MM.1S (cell line): ENCODE measurements at regions not wholly inside any gene's neighbourhood (a gene's known extent, or its start where the extent isn't known, plus 50 kb on each side); places are given as distances from the start of the nearest gene placed in this dataset.

ENCODE experiments used
- DNase-seq: peaks from one replicate; pipeline ENCODE4 v3.0.0-alpha.2; 2015
- H2AFZ ChIP-seq: fragments of 300-600 bp; sonication (generic); 2 replicates; pipeline ENCODE4 v1.6.0; 2016; ENCODE audit warnings: antibody characterized with exemption, low read length
- H3F3A ChIP-seq: fragments of 300-600 bp; sonication (generic); 2 replicates; pipeline ENCODE4 v1.6.1; 2016; ENCODE audit warnings: mild to moderate bottlenecking, antibody characterized with exemption, low read length, moderate library complexity, mixed read lengths; ENCODE audit not compliant: insufficient read depth
- H3K27ac ChIP-seq: fragments of 300-600 bp; sonication (generic); 2 replicates; pipeline ENCODE4 v1.5.1; 2016; ENCODE audit warnings: mild to moderate bottlenecking, low read length
- H3K27me3 ChIP-seq: fragments of 300-600 bp; sonication (generic); replicated peaks from 2 replicates; pipeline ENCODE4 v1.6.0; 2016; ENCODE audit warnings: low read length; ENCODE audit not compliant: insufficient read depth
- H3K36me3 ChIP-seq: fragments of 300-600 bp; sonication (generic); replicated peaks from 2 replicates; pipeline ENCODE4 v1.6.1; 2016; ENCODE audit warnings: mild to moderate bottlenecking, low read length, mixed read lengths; ENCODE audit not compliant: insufficient read depth
- H3K4me1 ChIP-seq: fragments of 300-600 bp; sonication (generic); 2 replicates; pipeline ENCODE4 v1.6.1; 2016; ENCODE audit warnings: low read length, mixed read lengths
- H3K4me2 ChIP-seq: fragments of 300-600 bp; sonication (generic); 2 replicates; pipeline ENCODE4 v1.6.0; 2016; ENCODE audit warnings: low read depth, low read length
- H3K4me3 ChIP-seq: fragments of 300-600 bp; sonication (generic); 2 replicates; pipeline ENCODE4 v1.5.1; 2016; ENCODE audit warnings: low read length, mixed read lengths
- H3K79me2 ChIP-seq: fragments of 300-600 bp; sonication (generic); 2 replicates; pipeline ENCODE4 v1.6.1; 2016; ENCODE audit warnings: mixed run types, low read length, mixed read lengths
- H3K9ac ChIP-seq: fragments of 300-600 bp; sonication (generic); 2 replicates; pipeline ENCODE4 v1.6.1; 2016; ENCODE audit warnings: low read length, mixed read lengths
- H3K9me2 ChIP-seq: fragments of 300-600 bp; sonication (generic); replicated peaks from 2 replicates; pipeline ENCODE4 v1.6.1; 2016; ENCODE audit warnings: mild to moderate bottlenecking, low read length, mixed read lengths; ENCODE audit not compliant: insufficient read depth
- H3K9me3 ChIP-seq: fragments of 300-600 bp; sonication (generic); replicated peaks from 2 replicates; pipeline ENCODE4 v1.6.1; 2016; ENCODE audit warnings: mild to moderate bottlenecking, low read length, mixed read lengths; ENCODE audit not compliant: insufficient read depth
- H4K20me1 ChIP-seq: fragments of 300-600 bp; sonication (generic); 2 replicates; pipeline ENCODE4 v1.6.1; 2016; ENCODE audit warnings: mild to moderate bottlenecking, low read length, moderate library complexity, mixed read lengths; ENCODE audit not compliant: insufficient read depth
- EZH2 ChIP-seq: fragments of 300-600 bp; sonication (generic); optimal IDR thresholded peaks from 2 replicates; pipeline ENCODE3; 2017; ENCODE audit warnings: low read depth, mild to moderate bottlenecking, antibody characterized with exemption, low read length, mixed read lengths
- EZH2phosphoT487 ChIP-seq: fragments of 300-600 bp; sonication (generic); IDR thresholded peaks from 2 replicates; pipeline ENCODE4 v1.6.1; 2018; ENCODE audit warnings: antibody characterized with exemption, low read length
- TF ChIP-seq, protein P1 (sequence below): fragments of 300-600 bp; sonication (generic); IDR thresholded peaks from 2 replicates; pipeline ENCODE4 v1.5.1; 2016; ENCODE audit warnings: antibody characterized with exemption, low read length, mixed read lengths

DNA sequence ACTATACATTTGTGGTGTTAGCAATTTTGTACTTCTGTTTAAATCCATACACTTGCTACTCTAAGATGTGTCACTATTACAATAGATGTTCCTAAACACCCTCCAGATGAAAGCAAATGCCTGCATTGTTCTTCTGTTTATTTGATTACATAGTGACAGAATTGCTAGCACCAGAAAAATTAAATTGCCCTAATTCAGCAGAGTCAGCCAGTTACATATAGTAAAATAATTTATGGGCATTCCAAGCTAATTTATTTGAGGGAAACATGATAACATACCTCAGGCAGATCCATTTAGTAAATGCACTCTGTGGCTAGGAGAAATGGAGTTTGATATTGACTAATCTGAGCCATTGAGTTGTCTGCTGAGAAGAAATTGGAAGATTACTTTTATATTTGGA, 347.1 kb upstream of the FSIP2 start:
- Histone ChIP-seq H3K27me3 (no peaks in the 10 kb centered on the region), H3K4me2 (no peak overlapping the region), H3F3A (no peaks in the 10 kb centered on the region), H3K27ac (no peak overlapping the region), H3K4me1 (no peaks in the 10 kb centered on the region), H2AFZ (no peak overlapping the region), H3K9me2 (no peaks in the 10 kb centered on the region), H4K20me1 (no peaks in the 10 kb centered on the region), H3K9ac (no peak overlapping the region), H3K36me3 (no peaks in the 10 kb centered on the region), H3K9me3 (no peaks in the 10 kb centered on the region), H3K79me2 (no peaks in the 10 kb centered on the region), H3K4me3 (no peak overlapping the region)
- no peak for TF ChIP-seq EZH2phosphoT487
- TF ChIP-seq EZH2 = no peak
- TF ChIP-seq, protein P1, sequence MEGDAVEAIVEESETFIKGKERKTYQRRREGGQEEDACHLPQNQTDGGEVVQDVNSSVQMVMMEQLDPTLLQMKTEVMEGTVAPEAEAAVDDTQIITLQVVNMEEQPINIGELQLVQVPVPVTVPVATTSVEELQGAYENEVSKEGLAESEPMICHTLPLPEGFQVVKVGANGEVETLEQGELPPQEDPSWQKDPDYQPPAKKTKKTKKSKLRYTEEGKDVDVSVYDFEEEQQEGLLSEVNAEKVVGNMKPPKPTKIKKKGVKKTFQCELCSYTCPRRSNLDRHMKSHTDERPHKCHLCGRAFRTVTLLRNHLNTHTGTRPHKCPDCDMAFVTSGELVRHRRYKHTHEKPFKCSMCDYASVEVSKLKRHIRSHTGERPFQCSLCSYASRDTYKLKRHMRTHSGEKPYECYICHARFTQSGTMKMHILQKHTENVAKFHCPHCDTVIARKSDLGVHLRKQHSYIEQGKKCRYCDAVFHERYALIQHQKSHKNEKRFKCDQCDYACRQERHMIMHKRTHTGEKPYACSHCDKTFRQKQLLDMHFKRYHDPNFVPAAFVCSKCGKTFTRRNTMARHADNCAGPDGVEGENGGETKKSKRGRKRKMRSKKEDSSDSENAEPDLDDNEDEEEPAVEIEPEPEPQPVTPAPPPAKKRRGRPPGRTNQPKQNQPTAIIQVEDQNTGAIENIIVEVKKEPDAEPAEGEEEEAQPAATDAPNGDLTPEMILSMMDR = no peak
- no peak for DNase-seq

DNA sequence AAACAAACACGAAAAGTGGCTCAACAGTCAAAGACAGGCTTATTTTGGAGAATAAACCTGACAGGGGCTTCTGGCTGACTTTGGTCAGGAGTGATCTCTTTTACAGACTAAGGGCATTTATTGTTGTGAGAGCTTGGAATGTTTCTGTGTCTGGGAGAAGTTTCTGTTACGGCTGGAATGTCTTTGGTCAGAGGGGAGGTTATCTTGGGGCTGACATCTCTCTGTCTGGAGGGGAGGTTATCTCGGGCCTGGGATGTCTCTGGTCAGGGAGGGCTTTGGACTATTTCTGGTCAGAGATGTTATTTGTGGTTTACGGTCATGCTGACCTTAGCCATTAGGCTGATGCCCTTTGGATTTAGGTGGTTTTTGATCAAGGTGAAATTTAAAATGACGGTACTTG, 345.5 kb upstream of the FSIP2 start:
- H3K36me3 ChIP-seq = no peaks in the 10 kb centered on the region
- DNase-seq = no peak
- TF ChIP-seq EZH2phosphoT487 = no peak
- TF ChIP-seq, protein P1 = no peak
- no peak for TF ChIP-seq EZH2

DNA sequence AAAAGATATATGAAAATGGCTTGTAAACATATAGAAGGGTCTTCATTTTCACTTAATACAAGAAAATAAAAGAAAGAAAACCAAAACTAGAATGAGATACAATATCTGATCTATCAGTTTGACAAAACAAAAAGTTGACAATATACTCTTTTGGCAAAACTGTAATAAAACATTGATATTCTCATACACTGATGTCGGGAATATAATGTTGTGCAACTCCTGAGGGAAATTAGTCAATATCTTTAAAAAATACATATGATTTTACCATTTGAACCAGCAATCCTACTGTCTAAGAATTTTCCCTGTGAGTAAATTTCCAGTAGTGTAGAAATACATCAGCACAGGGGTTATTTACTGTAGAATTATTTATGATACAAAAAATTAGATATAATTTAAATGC, 336.1 kb upstream of the FSIP2 start:
- Histone ChIP-seq H3K27ac (no peak overlapping the region), H3K4me3 (no peak overlapping the region), H2AFZ (no peak overlapping the region), H3K9me2 (no peaks in the 10 kb centered on the region; the same call in 1 of the 2 replicates), H3K9ac (no peak overlapping the region), H3F3A (no peaks in the 10 kb centered on the region), H3K27me3 (no peaks in the 10 kb centered on the region), H4K20me1 (no peaks in the 10 kb centered on the region), H3K9me3 (no peaks in the 10 kb centered on the region), H3K4me2 (no peak overlapping the region), H3K4me1 (no peaks in the 10 kb centered on the region), H3K36me3 (no peaks in the 10 kb centered on the region), H3K79me2 (no peaks in the 10 kb centered on the region)
- TF ChIP-seq EZH2 (no peak), EZH2phosphoT487 (no peak)
- TF ChIP-seq, protein P1 = no peak
- no peak for DNase-seq

More for the DNA sequence above, 345.5 kb upstream of the FSIP2 start:
- H4K20me1 ChIP-seq = no peaks in the 10 kb centered on the region
- H2AFZ ChIP-seq = no peak overlapping the region
- no peaks in the 10 kb centered on the region for H3K27me3 ChIP-seq
- no peak overlapping the region for H3K27ac ChIP-seq
- no peaks in the 10 kb centered on the region for H3K79me2 ChIP-seq
- no peak overlapping the region for H3K9ac ChIP-seq
- H3K4me2 ChIP-seq = no peak overlapping the region
- no peaks in the 10 kb centered on the region for H3K4me1 ChIP-seq
- no peaks in the 10 kb centered on the region for H3K9me3 ChIP-seq
- H3K4me3 ChIP-seq = no peak overlapping the region
- H3F3A ChIP-seq = no peaks in the 10 kb centered on the region
- no peaks in the 10 kb centered on the region for H3K9me2 ChIP-seq
